Right renal pelvis (tissue), 4 donors: ENCODE measurements at regions not wholly inside any gene's neighbourhood (a gene's known extent, or its start where the extent isn't known, plus 50 kb on each side); places are given as distances from the start of the nearest gene placed in this dataset.

Experiments used
- DNase-seq, 4 donors: peaks; one replicate each; pipeline ENCODE4 v3.0.0-alpha.2; 2013; ENCODE audit warnings: low read depth in 4 of 4, low spot score in 3 of 4, missing footprints in 1 of 4

DNA sequence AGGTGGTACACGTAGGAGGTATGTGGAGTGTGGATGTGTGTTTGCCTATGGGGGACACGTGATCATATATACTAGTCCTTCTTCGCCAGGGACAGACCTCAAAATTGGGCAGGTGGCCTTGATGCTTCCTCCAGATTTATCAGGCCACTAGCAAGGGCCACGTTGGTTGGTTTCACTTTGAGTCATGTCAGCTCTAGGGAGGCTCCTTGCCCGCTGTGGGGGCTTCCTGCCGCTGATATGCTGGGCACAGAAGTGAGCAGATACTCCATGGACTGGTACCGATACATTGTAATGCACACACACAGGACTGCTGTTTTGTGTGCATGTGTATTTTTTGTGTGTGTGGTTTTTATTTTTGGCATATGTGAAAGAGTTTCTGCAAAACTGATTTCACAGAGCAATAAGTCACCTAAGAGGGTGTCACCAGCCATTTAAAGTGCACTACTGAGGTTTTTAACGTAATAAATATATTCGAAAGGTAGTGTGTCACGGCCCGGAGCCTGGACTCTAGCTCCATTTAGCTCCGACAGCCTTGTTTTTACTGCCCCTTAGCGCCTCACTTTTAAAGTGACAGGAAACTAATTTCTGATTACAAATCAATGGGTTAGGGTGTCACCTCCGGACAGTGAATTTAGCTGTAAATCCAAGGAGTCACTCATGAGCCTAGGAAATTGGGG is 605.5 kb upstream of the SALL1 start:
- DNase-seq = no peak

DNA sequence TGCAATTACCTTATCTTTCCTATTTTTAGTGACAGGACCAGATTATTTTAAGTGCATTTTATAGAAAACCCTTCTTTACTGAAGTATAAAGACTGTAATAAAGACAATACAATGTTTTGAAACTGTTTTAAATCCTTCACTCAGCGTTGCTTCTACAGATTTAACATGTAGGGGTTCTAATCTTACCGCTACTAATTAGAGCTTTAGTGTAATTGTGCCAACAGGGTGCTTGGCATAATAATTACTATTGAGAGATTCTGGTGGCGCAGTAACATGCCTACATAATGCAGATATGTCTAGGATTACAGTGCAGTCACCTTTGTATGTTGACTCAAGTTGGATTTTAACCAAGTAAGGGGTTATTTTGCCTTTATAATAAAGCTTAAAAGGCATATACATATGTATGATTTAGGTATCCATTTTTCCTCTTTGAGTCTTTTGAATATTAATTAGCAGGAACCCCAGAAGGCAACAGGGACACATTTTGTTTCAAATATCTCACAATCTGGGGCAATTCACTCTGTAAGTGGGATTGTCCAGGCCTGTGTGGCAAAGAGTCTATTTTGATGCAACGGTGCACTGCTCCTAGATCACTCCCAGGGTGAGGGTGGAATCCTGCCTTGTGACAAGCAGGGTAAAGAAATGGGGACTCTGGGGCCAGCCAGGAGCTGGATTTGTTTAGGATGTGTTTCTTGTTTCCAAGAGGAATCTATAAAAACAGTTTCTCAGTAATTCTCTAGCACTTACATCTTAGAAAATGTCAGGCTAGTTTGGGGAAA is 604.7 kb upstream of the SALL1 start:
- DNase-seq = no peak

DNA sequence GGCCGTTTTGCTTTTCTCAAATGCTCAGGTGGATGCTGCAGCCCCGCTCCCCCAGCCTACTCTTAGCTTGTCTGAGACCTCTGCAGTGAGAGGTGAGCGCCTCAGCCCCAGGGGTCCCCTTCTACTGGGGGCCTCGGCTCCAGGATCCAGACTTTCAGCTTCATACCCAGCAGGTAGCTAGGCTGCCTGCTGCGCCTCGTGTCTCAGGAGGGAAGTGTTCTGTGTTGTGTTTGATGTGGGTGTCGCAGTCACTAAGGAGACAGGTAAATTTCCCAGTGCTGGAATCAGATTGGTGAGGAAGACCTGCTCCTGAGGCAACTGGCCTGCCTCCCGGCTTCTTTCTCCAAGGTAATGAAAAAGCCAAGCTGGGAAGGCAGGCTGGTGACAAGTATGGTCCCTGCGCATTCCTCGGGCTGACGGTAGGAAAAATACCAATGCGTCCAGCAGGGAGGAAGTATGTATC is 604.0 kb upstream of the SALL1 start:
- DNase-seq = no peak

DNA sequence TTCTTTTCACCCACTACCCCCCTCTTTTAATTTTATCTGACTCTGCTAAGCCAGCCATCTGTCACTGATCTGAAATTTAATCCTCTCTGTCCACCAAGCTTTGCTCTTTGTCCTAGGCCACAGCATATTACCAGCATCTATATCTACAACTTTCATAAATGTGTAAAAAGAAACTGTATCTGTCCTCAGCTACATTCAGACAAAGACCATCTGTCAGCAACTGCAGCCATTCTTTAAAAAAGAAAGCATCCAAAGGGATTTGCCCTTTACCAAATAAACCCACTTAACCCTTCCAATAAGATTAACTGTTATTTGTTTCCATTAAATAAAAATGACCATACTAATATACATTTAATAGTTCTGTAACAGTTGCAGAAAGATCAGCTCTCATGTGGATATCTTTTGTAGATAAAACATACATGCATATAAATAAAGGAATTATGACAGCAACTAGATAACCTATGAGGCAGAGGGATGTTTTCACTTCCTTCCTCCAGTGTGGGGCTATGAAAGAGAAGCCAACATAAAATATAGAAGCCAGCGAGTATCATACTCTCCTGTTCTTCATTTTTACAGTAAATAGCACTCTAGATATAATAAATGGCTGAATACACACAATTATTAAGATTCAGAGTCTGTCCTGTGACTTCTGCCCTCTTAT is 602.5 kb upstream of the SALL1 start:
- DNase-seq = no peak

DNA sequence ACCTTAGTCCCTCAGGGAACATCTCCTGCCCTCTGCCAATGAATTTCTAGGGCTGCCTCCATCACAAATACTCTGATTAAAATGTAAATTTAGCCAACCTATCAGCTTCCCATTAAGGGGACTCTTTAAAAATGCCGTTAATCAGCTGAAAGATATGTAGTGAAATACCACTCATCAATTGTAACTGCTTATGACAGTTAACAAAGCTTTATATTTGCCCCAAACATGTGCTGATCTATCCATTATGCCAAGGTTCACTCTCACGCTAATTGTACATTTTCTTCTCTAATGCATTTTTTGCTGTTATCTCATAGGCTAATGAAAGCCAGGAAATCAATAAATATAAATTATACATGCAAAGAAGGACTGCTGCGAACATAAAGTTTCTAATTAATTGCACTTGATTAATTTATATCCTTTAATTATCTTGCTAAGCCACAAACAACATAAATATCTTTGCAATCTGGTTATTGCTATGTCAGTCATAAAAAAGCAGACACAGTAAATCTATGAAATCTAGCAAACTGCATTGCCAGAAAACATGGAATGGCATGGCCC is 601.4 kb upstream of the SALL1 start:
- no peak for DNase-seq

DNA sequence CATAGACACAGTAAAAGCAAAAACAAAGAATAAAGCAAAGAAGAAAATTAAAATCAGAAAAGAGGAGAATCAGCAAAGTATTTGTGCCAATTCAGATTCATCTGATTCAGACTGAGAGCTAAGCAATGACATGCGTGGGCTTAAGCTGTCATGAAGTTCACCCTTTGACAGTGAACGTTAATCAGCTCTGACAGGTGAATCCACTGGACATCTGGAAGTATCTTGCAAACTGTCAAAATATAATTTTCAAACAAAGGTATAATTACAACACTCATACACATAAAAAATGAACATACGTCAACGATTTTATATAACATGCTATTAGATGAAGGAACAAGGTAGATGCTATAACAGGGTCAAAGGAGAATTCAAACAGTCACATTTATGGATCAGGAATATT is 596.3 kb upstream of the SALL1 start:
- DNase-seq = no peak

DNA sequence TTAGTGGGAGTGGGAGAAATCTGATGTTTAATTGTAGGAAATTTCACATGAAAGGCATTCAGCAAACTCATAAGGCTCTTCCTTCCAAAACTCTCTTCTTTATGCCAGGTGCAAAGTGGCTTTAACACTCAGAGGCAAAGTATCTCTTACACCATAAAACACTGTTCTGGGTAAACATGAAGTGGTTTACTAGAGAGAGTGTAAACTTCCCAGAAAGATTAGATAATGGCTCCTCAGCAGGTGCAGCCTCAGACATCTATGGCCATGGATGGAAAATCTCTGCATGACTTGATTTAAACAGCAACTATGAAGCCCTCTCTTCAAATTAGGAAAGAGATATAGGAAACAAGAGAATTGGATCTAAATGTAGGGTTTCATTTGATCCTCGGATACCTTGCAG is 583.1 kb upstream of the SALL1 start:
- DNase-seq = no peak

DNA sequence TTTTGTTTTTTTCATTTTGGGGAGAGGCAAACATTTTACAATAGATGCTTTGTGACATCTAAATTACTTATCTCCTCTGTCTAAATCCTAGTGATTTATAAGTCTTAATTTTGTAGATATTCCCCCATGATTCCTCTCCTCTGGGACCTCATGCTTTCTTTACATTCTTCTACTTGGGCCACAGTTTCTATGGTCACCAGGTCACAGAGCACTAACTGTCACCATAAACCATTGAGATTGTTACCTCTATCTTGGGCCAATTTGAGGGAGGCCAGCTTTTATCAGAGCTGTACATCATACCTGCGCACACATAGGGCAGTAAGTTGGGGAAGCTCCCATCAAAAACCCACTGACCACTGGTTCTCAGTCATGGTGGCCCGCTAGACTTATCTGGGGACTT is 582.1 kb upstream of the SALL1 start:
- no peak for DNase-seq

DNA sequence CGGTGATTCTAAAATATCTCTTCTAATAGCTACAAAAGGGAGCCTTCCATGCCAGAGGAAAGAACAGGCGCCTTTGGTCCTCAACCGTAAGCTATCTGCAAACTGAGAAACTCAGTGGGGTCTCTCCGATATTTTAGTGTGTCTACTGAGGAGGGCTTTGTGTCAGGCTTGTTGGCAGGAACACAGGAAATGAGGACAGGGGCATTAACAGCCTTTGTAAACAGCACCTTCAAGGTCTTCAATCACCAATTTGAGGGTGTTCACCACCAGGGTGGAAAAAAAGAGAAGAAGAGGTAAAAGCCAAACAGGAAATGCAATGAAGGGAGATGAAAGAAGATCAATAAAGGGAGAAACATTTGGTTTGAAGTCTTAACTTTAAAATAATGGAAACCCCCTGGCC is 580.1 kb upstream of the SALL1 start:
- no peak for DNase-seq

DNA sequence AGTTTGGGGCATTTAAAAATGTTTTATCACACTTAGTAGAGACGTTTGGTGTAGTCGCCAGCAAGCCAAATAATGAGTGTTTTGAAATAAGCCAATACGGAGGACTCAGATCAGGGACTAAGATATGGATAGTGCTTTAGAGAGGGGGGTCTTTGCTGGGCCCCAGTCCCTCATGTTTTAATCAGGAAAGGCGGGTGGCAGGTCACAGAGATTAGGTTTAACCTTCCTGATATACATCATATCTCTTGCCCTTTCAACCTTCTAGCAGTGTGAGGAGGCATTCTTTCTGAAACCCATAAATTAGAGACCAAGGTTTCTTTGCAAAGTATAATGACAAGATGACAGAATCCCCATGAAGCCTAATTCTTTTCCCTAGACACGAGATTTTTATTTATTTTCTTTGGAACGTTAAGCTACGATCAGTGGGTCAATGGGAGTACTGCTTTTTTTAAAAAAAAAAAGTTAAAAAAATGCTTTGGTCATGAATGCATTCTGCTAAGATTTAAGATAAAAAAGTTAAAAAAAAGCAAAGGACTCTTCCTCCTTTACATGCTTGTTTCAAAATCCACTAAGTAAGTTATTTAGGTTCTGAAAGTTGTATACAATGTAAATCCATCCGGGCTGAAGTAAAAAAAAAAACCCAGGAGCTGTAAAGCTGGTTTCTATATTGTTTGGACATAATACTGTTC is 572.1 kb upstream of the SALL1 start:
- DNase-seq = peak; percentile 32 to 53 (median 38)

DNA sequence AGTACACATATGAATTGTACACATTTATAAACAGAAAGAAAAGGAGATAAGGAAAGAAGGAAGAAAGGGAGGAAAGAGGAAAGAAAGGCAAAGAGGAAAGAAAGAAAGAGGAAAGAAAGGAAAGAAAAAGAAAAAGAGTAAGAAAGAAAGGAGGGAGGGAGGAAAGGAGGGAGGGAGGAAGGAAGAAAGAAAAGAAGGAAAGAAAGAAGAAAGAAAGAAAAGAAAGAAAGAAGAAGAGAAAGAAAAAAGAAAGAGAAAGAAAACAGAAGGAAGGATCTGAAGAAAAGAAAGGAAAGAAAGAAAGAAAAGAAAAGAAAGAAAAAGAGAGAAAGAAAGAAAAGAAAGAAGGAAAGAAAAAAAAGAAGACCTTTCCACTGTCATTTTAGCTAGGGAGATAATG is 571.4 kb upstream of the SALL1 start:
- no peak for DNase-seq

DNA sequence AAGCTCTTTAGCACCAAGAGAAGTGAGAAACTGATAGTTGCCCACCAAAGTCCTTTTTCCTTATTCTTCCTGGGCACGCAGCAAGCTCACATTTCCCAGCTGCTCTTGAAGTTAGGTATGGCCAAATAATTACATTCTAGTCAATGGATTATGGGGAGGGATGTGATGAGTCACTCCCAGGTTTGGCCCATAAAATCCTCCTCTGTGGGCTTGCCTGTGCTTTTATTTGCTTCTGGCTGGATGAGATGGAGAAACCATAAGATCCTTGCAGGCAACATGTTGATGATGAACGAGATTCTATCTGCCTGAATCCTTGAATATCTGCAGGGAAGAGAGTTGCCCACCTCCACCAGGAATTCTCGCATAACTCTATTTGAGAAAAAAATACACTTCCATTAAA is 568.3 kb upstream of the SALL1 start:
- no peak for DNase-seq

DNA sequence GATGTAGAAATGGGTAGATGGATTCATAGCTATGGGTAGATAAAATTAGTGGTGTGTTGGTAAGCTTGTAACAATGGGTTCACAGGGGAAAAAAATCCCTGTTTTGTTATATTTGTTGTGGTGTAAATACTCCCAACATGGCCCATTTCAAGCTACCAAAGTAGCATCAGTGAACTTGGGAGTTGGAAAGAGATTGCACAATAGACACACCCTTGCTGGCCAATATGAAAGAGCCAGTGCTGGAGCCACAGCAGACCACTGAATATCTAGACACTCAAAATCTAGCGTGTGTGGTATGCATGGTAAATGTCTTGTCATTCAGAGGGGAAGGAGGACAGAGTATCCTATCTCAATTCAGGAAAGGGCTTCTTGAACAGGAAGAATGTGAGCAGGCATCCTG is 565.1 kb upstream of the SALL1 start:
- DNase-seq = no peak

DNA sequence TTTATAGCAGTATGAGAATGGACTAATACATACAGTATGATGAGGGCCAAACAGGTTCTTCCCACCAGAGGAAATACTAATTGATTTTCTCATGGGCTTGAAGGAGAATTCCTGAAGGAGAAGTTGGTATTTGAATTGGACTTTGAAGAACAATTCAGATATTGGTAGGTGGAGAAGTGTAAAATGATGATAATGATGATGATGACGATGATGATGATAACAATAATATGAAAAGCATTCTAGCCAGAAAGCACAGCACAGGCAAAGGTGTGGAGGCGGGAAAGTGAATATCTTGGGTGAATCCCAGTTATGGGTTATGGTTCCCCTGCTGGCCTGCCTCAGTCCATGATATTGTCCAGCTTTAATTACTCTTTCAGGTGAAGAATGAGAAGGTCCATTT is 562.4 kb upstream of the SALL1 start:
- no peak for DNase-seq

DNA sequence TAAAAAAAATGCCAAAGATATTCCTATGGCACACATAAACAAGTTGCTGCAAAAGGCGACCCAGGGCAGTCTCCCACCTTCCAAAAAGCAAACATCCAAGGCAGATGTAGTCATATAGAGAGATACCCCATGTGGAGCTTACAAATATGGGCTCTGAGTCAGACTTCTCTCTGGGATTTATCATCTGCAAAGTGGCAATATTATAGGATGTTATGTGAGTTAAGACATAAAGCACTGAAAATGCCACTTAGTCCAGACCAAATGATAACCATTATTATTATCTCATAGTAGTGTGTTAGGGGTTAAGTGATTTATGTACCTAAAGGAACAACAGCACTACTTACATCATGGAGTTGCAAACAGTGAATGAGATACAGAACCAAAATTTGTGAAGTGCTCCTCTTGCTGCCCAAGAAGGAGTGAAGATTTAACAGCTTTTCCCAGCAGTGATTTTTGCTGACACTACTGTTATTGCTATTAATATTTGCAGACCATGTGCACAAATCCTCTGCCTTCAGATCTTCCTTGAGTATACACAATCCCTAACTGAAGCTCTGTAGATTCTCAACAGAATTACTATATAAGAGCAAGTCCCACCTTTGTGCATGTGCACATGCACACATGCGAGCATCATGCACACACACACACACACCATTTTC is 560.0 kb upstream of the SALL1 start:
- DNase-seq = no peak

DNA sequence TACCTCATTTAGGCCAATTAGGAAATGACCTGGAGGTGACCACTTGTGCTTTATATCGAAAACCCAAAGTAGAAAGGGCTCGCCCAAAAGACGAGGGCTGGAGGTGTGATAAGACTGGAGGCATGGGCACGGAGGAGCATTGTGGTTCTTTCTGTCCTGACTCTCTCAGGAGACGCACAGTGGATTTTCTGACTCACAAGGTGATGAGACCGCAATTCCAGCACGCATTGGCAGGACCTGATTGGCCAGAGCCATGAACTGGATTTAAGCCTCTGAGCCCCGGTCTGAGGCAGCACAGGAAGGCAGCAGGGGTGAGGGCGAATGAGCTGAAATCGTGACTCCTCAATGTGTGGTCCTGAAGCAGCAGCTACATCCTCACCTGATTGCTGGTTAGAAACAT is 559.1 kb upstream of the SALL1 start:
- no peak for DNase-seq

DNA sequence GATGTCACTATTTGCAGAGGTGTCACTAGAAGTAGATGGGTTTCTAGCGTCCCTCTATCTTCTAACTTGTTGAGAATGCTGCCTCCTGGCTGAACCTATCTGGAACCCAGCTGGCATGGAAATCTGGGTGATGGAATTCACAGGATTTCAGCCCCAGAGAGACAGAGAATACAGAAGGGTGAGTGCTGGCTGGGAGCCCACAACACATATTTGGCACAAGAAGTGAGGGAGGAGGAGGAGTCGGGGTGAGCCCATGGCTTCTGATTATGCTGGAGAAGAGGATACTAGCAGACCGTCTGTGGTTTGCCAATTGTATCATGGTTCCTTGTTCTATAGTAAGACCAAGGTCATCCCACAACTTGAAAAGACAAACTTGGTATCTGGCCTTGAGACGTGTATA is 557.8 kb upstream of the SALL1 start:
- DNase-seq = no peak

DNA sequence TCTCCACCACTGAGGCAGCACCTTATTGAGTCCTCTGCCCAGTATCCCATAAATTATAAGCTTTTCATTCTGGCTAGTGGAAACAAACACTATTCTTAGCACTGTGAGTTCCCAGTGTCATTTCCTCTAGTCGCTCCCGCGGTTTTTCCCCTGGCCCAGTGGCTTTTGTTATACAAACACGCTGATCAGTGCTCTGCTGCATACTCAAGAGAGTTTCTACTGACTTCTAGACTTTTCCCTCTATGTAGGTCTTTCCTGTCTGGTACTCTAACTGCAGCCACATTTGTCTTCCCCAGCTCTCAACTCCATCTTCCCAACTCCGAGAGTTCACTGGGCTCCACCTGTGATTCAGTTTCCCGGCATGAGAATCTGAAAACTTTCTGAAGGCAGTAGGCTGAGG is 556.6 kb upstream of the SALL1 start:
- no peak for DNase-seq

DNA sequence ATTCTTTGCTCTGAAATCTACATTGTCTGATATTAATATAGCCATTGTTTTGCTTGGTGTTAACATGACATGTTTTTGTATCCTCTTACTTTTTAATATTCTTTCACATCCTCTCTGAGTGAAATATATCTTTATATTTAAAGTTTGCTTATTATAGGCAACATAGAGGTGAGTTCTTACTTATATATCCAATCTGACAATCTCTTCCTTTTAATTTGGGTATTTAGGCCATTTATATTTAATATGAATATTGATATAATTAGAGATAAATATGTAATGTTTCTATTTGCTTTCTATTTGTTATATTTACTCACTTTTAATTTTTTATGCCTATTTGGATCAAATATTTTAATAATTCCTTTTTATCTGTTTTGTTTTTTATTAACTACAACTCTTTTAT is 554.1 kb upstream of the SALL1 start:
- no peak for DNase-seq

DNA sequence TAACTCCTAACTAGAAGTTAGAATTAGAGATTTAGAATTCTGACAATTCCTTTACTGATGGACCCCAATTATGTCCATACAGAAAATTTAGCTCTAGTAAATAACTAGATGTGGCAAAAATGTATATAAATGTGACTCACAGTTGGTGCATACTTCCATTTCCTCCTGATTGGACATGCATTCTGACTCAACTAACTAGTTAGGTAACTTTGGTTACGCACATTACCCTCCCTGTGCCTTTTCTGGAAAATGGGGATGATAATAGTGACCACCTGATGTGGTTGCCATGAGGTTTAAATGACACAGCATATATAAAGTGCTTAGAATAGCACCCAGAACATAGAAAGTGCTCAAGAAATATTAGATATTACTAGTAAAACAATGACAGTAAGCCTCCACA is 550.0 kb upstream of the SALL1 start:
- no peak for DNase-seq
